ENCODE measurements at regions not wholly inside any gene's neighbourhood (a gene's known extent, or its start where the extent isn't known, plus 50 kb on each side); places are given as distances from the start of the nearest gene placed in this dataset.
A peak's percentile ranks its signal among the peaks of the same experiment; 100 is the strongest.

GRCh38 chr2:121150126-121150525 lies 134.9 kb downstream of the TFCP2L1 start:
- Mint-ChIP-seq H3K9me3 (ENCODE audit: unreplicated experiment) (no peaks in the 10 kb centered on the region), H3K4me3 (ENCODE audit: unreplicated experiment) (no peak overlapping the region), H3K27me3 (ENCODE audit: insufficient read depth, unreplicated experiment) (no peaks in the 10 kb centered on the region), H3K27ac (ENCODE audit: unreplicated experiment) (no peak overlapping the region), H3K36me3 (ENCODE audit: insufficient read depth, unreplicated experiment) (no peaks in the 10 kb centered on the region), H3K4me1 (ENCODE audit: low read depth, unreplicated experiment) (peaks cover 8% of the 10 kb centered on the region)
- no peaks in the 10 kb centered on the region for H3K27me3 ChIP-seq (replicated peaks; ENCODE audit: control insufficient read depth, insufficient read depth, low read length)
- intact Hi-C loops (cut with micrococcal nuclease; ENCODE audit: unreplicated experiment) = no loop called here
- no TSS peak for BruUV-seq (replicated peaks)
- CTCF ChIA-PET = no interaction called here
- no peaks in the 10 kb centered on the region for H3K9me3 ChIP-seq
- H3K4me3 ChIP-seq (ENCODE audit: low read depth, low read length) = no peak overlapping the region
- no peaks in the 10 kb centered on the region for H3K4me1 ChIP-seq
- POLR2A ChIA-PET = no interaction called here
- H3K36me3 ChIP-seq (ENCODE audit: control insufficient read depth, insufficient read depth, low read length) = no peaks in the 10 kb centered on the region
- DNase-seq = no peak
- no peak for TF ChIP-seq CTCF (IDR thresholded peaks at IDR 0.05; ENCODE audit: insufficient read depth in 1 of 2, low read depth in 1 of 2, low read length in 1 of 2, severe bottlenecking in 1 of 2, unreplicated experiment in 1 of 2)

GRCh38 chr2:121150713-121151112 lies 134.3 kb downstream of the TFCP2L1 start:
- Histone ChIP-seq H3K9me3 (no peaks in the 10 kb centered on the region), H3K36me3 (ENCODE audit: control insufficient read depth, insufficient read depth, low read length) (no peaks in the 10 kb centered on the region), H3K4me3 (ENCODE audit: low read depth, low read length) (no peak overlapping the region), H3K4me1 (no peaks in the 10 kb centered on the region), H3K27me3 (replicated peaks; ENCODE audit: control insufficient read depth, insufficient read depth, low read length) (no peaks in the 10 kb centered on the region)
- no TSS peak for BruUV-seq (replicated peaks)
- Mint-ChIP-seq H3K27ac (ENCODE audit: unreplicated experiment) (no peak overlapping the region), H3K4me1 (ENCODE audit: low read depth, unreplicated experiment) (peaks cover 12% of the 10 kb centered on the region), H3K9me3 (ENCODE audit: unreplicated experiment) (no peaks in the 10 kb centered on the region), H3K4me3 (ENCODE audit: unreplicated experiment) (no peak overlapping the region), H3K36me3 (ENCODE audit: insufficient read depth, unreplicated experiment) (no peaks in the 10 kb centered on the region), H3K27me3 (ENCODE audit: insufficient read depth, unreplicated experiment) (no peaks in the 10 kb centered on the region)
- no peak for DNase-seq
- no peak for TF ChIP-seq CTCF (IDR thresholded peaks at IDR 0.05; ENCODE audit: insufficient read depth in 1 of 2, low read depth in 1 of 2, low read length in 1 of 2, severe bottlenecking in 1 of 2, unreplicated experiment in 1 of 2)
- ChIA-PET CTCF (no interaction called here), POLR2A (no interaction called here)
- intact Hi-C loops (cut with micrococcal nuclease; ENCODE audit: unreplicated experiment) = no loop called here

- POLR2A ChIA-PET = no interaction called here
- DNase-seq = peak; percentile 46 to 60
Measured at GRCh38 chr2:121151311-121152109, 133.5 kb downstream of the TFCP2L1 start.

More at GRCh38 chr2:121151311-121152109, 133.5 kb downstream of the TFCP2L1 start:
- Histone ChIP-seq H3K27me3 (replicated peaks; ENCODE audit: control insufficient read depth, insufficient read depth, low read length) (no peaks in the 10 kb centered on the region), H3K9me3 (no peaks in the 10 kb centered on the region), H3K4me1 (no peaks in the 10 kb centered on the region), H3K36me3 (ENCODE audit: control insufficient read depth, insufficient read depth, low read length) (no peaks in the 10 kb centered on the region), H3K4me3 (ENCODE audit: low read depth, low read length) (no peak overlapping the region)
- Mint-ChIP-seq H3K4me3 (ENCODE audit: unreplicated experiment) (no peak overlapping the region), H3K36me3 (ENCODE audit: insufficient read depth, unreplicated experiment) (no peaks in the 10 kb centered on the region), H3K9me3 (ENCODE audit: unreplicated experiment) (peaks cover 3% of the 10 kb centered on the region), H3K27me3 (ENCODE audit: insufficient read depth, unreplicated experiment) (no peaks in the 10 kb centered on the region), H3K27ac (ENCODE audit: unreplicated experiment) (no peak overlapping the region), H3K4me1 (ENCODE audit: low read depth, unreplicated experiment) (peaks cover 12% of the 10 kb centered on the region)
- intact Hi-C loops (cut with micrococcal nuclease; ENCODE audit: unreplicated experiment) = no loop called here
- BruUV-seq (replicated peaks) = no TSS peak
- CTCF ChIA-PET = interaction anchor here (0.6 kb wide), 1 partner anchor 231 kb away, joined by 4 read pairs; no protein-coding TSS in a partner anchor
- TF ChIP-seq CTCF (IDR thresholded peaks at IDR 0.05; ENCODE audit: insufficient read depth in 1 of 2, low read depth in 1 of 2, low read length in 1 of 2, severe bottlenecking in 1 of 2, unreplicated experiment in 1 of 2) = no peak

Data from Caco-2 (cell line).